ENCODE measurements at regions not wholly inside any gene's neighbourhood (a gene's known extent, or its start where the extent isn't known, plus 50 kb on each side); places are given as distances from the start of the nearest gene placed in this dataset.
"Not testable (repeated sequence)": the region's sequence is repeated elsewhere in the genome, so short reads cannot be mapped to it uniquely, and the experiment has no call there.

DNA sequence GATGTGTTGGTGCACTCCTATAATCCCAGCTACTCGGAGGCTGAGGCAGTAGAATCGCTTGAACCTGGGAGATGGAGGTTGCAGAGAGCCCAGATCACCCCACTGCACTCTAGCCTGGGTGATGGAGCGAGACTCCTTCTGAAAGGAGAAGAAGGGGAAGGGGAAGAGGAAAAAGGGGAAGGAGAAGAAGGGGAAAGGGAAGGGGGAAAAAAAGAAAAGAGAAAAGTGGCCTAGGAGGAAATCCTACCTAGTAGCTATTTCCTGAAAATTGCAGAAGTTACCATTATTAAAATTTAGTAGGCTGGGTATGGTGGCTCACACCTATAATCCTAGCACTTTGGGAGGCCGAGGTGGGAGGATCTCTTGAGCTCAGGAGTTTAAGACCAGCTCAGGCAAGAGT, 67.4 kb downstream of the ARRDC3 start:
- no peaks in the 10 kb centered on the region for H3K27me3 Mint-ChIP-seq (ENCODE audit: insufficient read depth)
- DNase-seq (ENCODE audit: low spot score): no peak
- no peak overlapping the region for H3K27ac Mint-ChIP-seq
- H3K36me3 Mint-ChIP-seq (ENCODE audit: low read depth): peaks cover 2% of the 10 kb centered on the region
- no peak overlapping the region for H3K4me3 Mint-ChIP-seq
- no peaks in the 10 kb centered on the region for H3K9me3 Mint-ChIP-seq
- intact Hi-C loops (cut with micrococcal nuclease): no loop called here
- H3K4me1 Mint-ChIP-seq (ENCODE audit: low read depth): peaks cover 54% of the 10 kb centered on the region

GRCh38 chr5:91313757-91314673, 69.1 kb downstream of the ARRDC3 start:
- intact Hi-C loops (cut with micrococcal nuclease): loop anchor here (1.0 kb wide), 7 partner anchors 15 to 152 kb away; no protein-coding TSS in a partner anchor
- H3K4me1 Mint-ChIP-seq (ENCODE audit: low read depth): peaks cover 50% of the 10 kb centered on the region
- H3K36me3 Mint-ChIP-seq (ENCODE audit: low read depth): peaks cover 4% of the 10 kb centered on the region
- no peaks in the 10 kb centered on the region for H3K9me3 Mint-ChIP-seq
- DNase-seq (ENCODE audit: low spot score): peak; percentile 72
- H3K27ac Mint-ChIP-seq: peak overlapping the region; percentile 85
- H3K27me3 Mint-ChIP-seq (ENCODE audit: insufficient read depth): no peaks in the 10 kb centered on the region
- H3K4me3 Mint-ChIP-seq: peak overlapping the region; percentile 77

DNA sequence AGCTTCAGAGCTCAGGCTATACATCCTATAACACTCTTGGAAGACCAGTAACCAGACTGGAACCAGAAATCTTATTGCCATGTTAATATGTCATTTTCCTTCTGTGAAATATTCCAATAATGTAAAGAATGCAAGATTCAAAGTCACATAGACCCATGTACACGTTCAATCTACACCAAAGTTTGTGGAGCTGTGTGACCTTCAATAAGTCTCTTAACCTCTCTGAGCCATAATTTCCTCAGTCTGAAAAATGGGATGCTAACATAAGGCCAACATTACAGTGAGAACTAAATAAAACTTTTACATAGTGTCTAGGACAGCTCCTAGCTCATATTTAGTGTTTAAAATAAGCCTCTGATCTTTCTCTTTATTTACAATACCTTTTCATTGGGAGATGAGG, 70.4 kb downstream of the ARRDC3 start:
- no peaks in the 10 kb centered on the region for H3K9me3 Mint-ChIP-seq
- H3K4me1 Mint-ChIP-seq (ENCODE audit: low read depth): peaks cover 46% of the 10 kb centered on the region
- peak overlapping the region; percentile 77 for H3K4me3 Mint-ChIP-seq
- no peaks in the 10 kb centered on the region for H3K27me3 Mint-ChIP-seq (ENCODE audit: insufficient read depth)
- H3K36me3 Mint-ChIP-seq (ENCODE audit: low read depth): peaks cover 6% of the 10 kb centered on the region
- intact Hi-C loops (cut with micrococcal nuclease): no loop called here
- DNase-seq (ENCODE audit: low spot score): no peak
- H3K27ac Mint-ChIP-seq: peak overlapping the region; percentile 41

- Mint-ChIP-seq H3K4me3 (peak overlapping the region; percentile 77), H3K9me3 (no peaks in the 10 kb centered on the region), H3K27me3 (ENCODE audit: insufficient read depth) (no peaks in the 10 kb centered on the region), H3K36me3 (ENCODE audit: low read depth) (peaks cover 6% of the 10 kb centered on the region), H3K27ac (peak overlapping the region; percentile 87), H3K4me1 (ENCODE audit: low read depth) (peaks cover 46% of the 10 kb centered on the region)
- intact Hi-C loops (cut with micrococcal nuclease): loop anchor here (1.0 to 2.0 kb wide), 2 partner anchors 19 to 43 kb away; no protein-coding TSS in a partner anchor
- DNase-seq (ENCODE audit: low spot score): peak; percentile 60
These were observed 71.2 kb downstream of the ARRDC3 start for GRCh38 chr5:91311697-91312501.

DNA sequence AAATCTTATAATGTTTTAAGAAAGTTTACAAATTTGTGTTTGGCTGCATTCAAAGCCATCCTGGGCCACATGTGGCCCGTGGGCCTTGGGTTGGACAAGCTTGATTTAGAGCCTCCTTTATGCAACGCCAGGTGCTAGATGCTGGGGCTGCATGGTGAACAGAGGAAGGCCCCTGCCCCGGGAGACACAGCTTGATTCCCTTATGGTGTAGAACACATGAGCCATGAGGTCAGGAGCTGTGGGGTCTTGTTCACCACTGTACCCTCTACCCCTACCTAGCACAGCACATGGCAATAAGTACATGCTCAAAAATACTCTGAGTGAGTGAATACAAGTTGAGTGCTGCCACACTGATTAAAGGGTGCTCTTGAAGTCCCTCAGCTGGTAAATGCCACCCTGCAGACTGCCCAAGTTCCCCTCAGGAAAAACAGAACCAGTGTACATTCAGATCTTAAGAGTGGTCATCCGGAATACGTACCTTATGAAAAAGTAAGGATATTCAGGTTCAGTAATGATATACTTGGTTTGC, 71.9 kb downstream of the ARRDC3 start:
- H3K36me3 Mint-ChIP-seq (ENCODE audit: low read depth): peaks cover 6% of the 10 kb centered on the region
- intact Hi-C loops (cut with micrococcal nuclease): loop anchor here (1.0 to 2.0 kb wide), 2 partner anchors 18 to 42 kb away; no protein-coding TSS in a partner anchor
- H3K4me3 Mint-ChIP-seq: peak overlapping the region; percentile 77
- H3K4me1 Mint-ChIP-seq (ENCODE audit: low read depth): peaks cover 46% of the 10 kb centered on the region
- DNase-seq (ENCODE audit: low spot score): no peak
- H3K27ac Mint-ChIP-seq: peak overlapping the region; percentile 87
- H3K27me3 Mint-ChIP-seq (ENCODE audit: insufficient read depth): no peaks in the 10 kb centered on the region
- H3K9me3 Mint-ChIP-seq: no peaks in the 10 kb centered on the region

- intact Hi-C loops (cut with micrococcal nuclease); H3K27ac Mint-ChIP-seq; H3K9me3 Mint-ChIP-seq; H3K4me3 Mint-ChIP-seq; H3K27me3 Mint-ChIP-seq (ENCODE audit: insufficient read depth); DNase-seq (ENCODE audit: low spot score); H3K36me3 Mint-ChIP-seq (ENCODE audit: low read depth): not testable (repeated sequence)
- H3K4me1 Mint-ChIP-seq (ENCODE audit: low read depth): peaks cover 26% of the 10 kb centered on the region
These were observed 75.0 kb downstream of the ARRDC3 start for GRCh38 chr5:91308157-91308556.

DNA sequence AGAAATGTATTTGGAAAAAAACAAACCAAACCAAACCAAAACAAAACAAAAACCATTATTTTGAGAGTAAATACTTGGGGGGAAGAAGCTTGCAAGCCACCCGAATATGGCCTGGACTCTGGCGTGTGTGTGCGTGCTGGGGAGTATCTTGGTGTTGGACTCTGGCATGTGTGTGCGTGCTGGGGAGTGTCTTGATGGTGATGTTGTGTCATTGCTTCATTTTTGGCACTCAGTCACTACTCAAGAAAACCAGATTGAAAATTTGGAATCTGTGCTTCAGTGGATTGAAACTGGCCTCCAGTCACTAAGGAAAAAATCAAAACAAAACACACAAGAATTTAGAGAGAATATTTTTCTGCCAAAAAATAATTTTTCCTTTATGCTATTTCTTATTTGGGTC, 76.1 kb downstream of the ARRDC3 start:
- no peak for DNase-seq (ENCODE audit: low spot score)
- no peaks in the 10 kb centered on the region for H3K27me3 Mint-ChIP-seq (ENCODE audit: insufficient read depth)
- H3K9me3 Mint-ChIP-seq: no peaks in the 10 kb centered on the region
- no peak overlapping the region for H3K4me3 Mint-ChIP-seq
- intact Hi-C loops (cut with micrococcal nuclease): no loop called here
- no peak overlapping the region for H3K27ac Mint-ChIP-seq
- peaks cover 6% of the 10 kb centered on the region for H3K36me3 Mint-ChIP-seq (ENCODE audit: low read depth)
- peaks cover 15% of the 10 kb centered on the region for H3K4me1 Mint-ChIP-seq (ENCODE audit: low read depth)

DNA sequence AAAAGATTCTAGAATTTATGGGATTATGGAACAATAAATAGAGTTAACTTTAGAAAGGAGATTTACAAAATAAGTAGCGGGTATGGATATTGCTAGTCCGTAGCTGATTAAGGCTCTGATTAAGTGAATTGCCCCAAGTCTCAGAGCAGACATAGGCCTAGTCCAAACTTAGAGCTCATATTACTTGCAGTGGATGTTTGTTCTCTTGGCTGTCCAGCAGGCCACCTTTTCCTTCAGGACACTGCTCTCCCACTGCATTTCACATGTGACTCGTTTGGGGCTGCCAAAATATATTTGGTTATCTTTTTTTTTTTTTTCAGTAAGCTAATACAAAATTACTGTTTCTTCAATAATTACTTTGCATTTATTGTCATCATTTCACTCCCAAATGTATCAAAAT, 76.6 kb downstream of the ARRDC3 start:
- DNase-seq (ENCODE audit: low spot score): no peak
- no peak overlapping the region for H3K27ac Mint-ChIP-seq
- H3K9me3 Mint-ChIP-seq: no peaks in the 10 kb centered on the region
- no peaks in the 10 kb centered on the region for H3K27me3 Mint-ChIP-seq (ENCODE audit: insufficient read depth)
- intact Hi-C loops (cut with micrococcal nuclease): no loop called here
- peaks cover 9% of the 10 kb centered on the region for H3K4me1 Mint-ChIP-seq (ENCODE audit: low read depth)
- H3K36me3 Mint-ChIP-seq (ENCODE audit: low read depth): peaks cover 6% of the 10 kb centered on the region
- no peak overlapping the region for H3K4me3 Mint-ChIP-seq

- Mint-ChIP-seq H3K4me3 (no peak overlapping the region), H3K27me3 (ENCODE audit: insufficient read depth) (no peaks in the 10 kb centered on the region), H3K36me3 (ENCODE audit: low read depth) (peaks cover 3% of the 10 kb centered on the region), H3K9me3 (no peaks in the 10 kb centered on the region), H3K4me1 (ENCODE audit: low read depth) (peaks cover under 1% of the 10 kb centered on the region), H3K27ac (no peak overlapping the region)
- DNase-seq (ENCODE audit: low spot score): no peak
- intact Hi-C loops (cut with micrococcal nuclease): no loop called here
These were observed 77.5 kb downstream of the ARRDC3 start for GRCh38 chr5:91305640-91306039.

DNA sequence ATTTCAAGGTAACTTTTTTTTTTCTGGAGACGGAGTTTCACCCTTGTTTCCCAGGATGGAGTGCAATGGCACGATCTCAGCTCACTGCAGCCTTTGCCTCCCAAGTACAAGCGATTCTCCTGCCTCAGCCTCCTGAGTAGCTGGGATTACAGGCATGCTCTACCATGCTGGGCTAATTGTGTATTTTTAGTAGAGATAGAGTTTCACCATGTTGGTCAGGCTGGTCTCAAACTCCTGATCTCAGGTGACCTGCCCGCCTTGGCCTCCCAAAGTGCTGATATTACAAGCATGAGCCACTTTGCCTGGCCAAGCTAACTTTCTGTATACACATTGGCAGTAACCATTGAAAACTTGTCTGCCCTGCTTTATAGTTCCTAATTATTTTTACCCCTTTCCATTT, 79.1 kb downstream of the ARRDC3 start:
- H3K27me3 Mint-ChIP-seq (ENCODE audit: insufficient read depth); H3K36me3 Mint-ChIP-seq (ENCODE audit: low read depth); H3K4me3 Mint-ChIP-seq; DNase-seq (ENCODE audit: low spot score); intact Hi-C loops (cut with micrococcal nuclease); H3K4me1 Mint-ChIP-seq (ENCODE audit: low read depth); H3K9me3 Mint-ChIP-seq; H3K27ac Mint-ChIP-seq: not testable (repeated sequence)

- DNase-seq (ENCODE audit: low spot score): no peak
- no peak overlapping the region for H3K4me3 Mint-ChIP-seq
- H3K27ac Mint-ChIP-seq: no peak overlapping the region
- H3K4me1 Mint-ChIP-seq (ENCODE audit: low read depth): no peaks in the 10 kb centered on the region
- no peaks in the 10 kb centered on the region for H3K9me3 Mint-ChIP-seq
- H3K27me3 Mint-ChIP-seq (ENCODE audit: insufficient read depth): no peaks in the 10 kb centered on the region
- intact Hi-C loops (cut with micrococcal nuclease): no loop called here
- no peaks in the 10 kb centered on the region for H3K36me3 Mint-ChIP-seq (ENCODE audit: low read depth)
These were observed 80.2 kb downstream of the ARRDC3 start for GRCh38 chr5:91302958-91303357.

GRCh38 chr5:91302305-91302704, 80.8 kb downstream of the ARRDC3 start:
- DNase-seq (ENCODE audit: low spot score): no peak
- no peaks in the 10 kb centered on the region for H3K4me1 Mint-ChIP-seq (ENCODE audit: low read depth)
- no peaks in the 10 kb centered on the region for H3K27me3 Mint-ChIP-seq (ENCODE audit: insufficient read depth)
- H3K27ac Mint-ChIP-seq: no peak overlapping the region
- no peaks in the 10 kb centered on the region for H3K36me3 Mint-ChIP-seq (ENCODE audit: low read depth)
- intact Hi-C loops (cut with micrococcal nuclease): no loop called here
- H3K4me3 Mint-ChIP-seq: no peak overlapping the region
- no peaks in the 10 kb centered on the region for H3K9me3 Mint-ChIP-seq
